ENCODE measurements at regions not wholly inside any gene's neighbourhood (a gene's known extent, or its start where the extent isn't known, plus 50 kb on each side); places are given as distances from the start of the nearest gene placed in this dataset.

- no peak for TF ChIP-seq CTCF (IDR thresholded peaks at IDR 0.05)
- TF ChIP-seq EP300 (IDR thresholded peaks at IDR 0.05), result no peak
Observed at GRCh38 chr2:187009483-187010239, 160.7 kb upstream of the ZSWIM2 start.

Data from tibial nerve (tissue), 4 donors.